Left lung (tissue), 4 donors: ENCODE measurements at regions not wholly inside any gene's neighbourhood (a gene's known extent, or its start where the extent isn't known, plus 50 kb on each side); places are given as distances from the start of the nearest gene placed in this dataset.

ENCODE experiments used
- ATAC-seq: fragments of 200-7000 bp; cut with Tn5 transposase; one replicate; pipeline ENCODE4 v1.9.1; 2020; ENCODE audit warnings: moderate library complexity
- DNase-seq, 4 donors: peaks; one replicate each; pipeline ENCODE4 v3.0.0-alpha.2; 2013 to 2020
- H3K27ac ChIP-seq, 2 donors: fragments of 200-600 bp; sonication (generic) in 1 of 2; one replicate each; pipeline versions ENCODE4 v1.5.0 to v1.8.0; 2020 to 2021
- H3K27me3 ChIP-seq, 2 donors: fragments of 200-600 bp; sonication (generic) in 1 of 2; one replicate each; pipeline versions ENCODE4 v1.5.0 to v1.8.0; 2020 to 2021
- H3K36me3 ChIP-seq, 2 donors: fragments of 200-600 bp; sonication (generic) in 1 of 2; one replicate each; pipeline versions ENCODE4 v1.5.0 to v1.8.0; 2020 to 2021
- H3K4me1 ChIP-seq, 2 donors: fragments of 200-600 bp; one replicate each; pipeline ENCODE4 v1.8.0; 2021
- H3K4me3 ChIP-seq, 2 donors: fragments of 200-600 bp; sonication (generic) in 1 of 2; one replicate each; pipeline versions ENCODE4 v1.5.0 to v1.8.0; 2020 to 2021; ENCODE audit warnings: mild to moderate bottlenecking in 1 of 2
- H3K9me3 ChIP-seq, 2 donors: fragments of 200-600 bp; sonication (generic) in 1 of 2; one replicate each; pipeline versions ENCODE4 v1.5.0 to v1.8.0; 2020 to 2021
- intact Hi-C, 2 donors: fragments of 100-400 bp; cut with DNase I; formaldehyde crosslinking; loops; one replicate each; pipeline versions ENCODE4 v1.11.2 to v1.14.2; 2022
- TF ChIP-seq, protein P1 (sequence below), 2 donors: fragments of 200-600 bp; sonication (generic) in 1 of 2; IDR thresholded peaks; one replicate each; pipeline versions ENCODE4 v1.5.0 to v1.8.0; 2021; ENCODE audit warnings: antibody characterized with exemption in 2 of 2
- donor health status: DM: no; HTN: yes; CAD: no.
- donor health status: DM: no; HTN: no; CAD: no.

DNA sequence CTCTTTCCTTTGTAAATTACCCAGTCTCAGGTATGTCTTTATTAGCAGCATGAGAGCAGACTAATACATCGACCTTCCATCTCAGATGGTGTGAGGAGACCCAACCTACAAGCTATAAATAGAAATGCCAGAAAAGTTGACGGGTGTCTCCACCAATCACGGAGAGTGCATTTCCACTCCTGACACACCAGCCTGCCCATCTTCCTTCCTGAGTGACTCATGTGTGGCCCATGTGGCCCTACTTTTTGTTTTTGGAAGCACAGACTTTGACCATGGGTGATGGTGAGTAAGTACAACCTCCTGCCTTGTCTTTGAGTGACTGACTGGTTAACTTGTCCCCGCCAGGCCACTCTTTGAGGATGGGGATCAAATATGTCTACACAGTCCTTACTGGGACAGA, 147.0 kb downstream of the OAT start:
- ATAC-seq (no peak), DNase-seq (no peak)
- peaks cover 0 to 3% of the 10 kb centered on the region in 2 donors for H3K4me1 ChIP-seq
- no peaks in the 10 kb centered on the region for H3K36me3 ChIP-seq
- peaks cover 0 to 28% of the 10 kb centered on the region in 2 donors for H3K9me3 ChIP-seq
- no peak overlapping the region for H3K27ac ChIP-seq
- H3K4me3 ChIP-seq = no peak overlapping the region
- intact Hi-C loops = no loop called here
- TF ChIP-seq, protein P1, sequence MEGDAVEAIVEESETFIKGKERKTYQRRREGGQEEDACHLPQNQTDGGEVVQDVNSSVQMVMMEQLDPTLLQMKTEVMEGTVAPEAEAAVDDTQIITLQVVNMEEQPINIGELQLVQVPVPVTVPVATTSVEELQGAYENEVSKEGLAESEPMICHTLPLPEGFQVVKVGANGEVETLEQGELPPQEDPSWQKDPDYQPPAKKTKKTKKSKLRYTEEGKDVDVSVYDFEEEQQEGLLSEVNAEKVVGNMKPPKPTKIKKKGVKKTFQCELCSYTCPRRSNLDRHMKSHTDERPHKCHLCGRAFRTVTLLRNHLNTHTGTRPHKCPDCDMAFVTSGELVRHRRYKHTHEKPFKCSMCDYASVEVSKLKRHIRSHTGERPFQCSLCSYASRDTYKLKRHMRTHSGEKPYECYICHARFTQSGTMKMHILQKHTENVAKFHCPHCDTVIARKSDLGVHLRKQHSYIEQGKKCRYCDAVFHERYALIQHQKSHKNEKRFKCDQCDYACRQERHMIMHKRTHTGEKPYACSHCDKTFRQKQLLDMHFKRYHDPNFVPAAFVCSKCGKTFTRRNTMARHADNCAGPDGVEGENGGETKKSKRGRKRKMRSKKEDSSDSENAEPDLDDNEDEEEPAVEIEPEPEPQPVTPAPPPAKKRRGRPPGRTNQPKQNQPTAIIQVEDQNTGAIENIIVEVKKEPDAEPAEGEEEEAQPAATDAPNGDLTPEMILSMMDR (IDR thresholded peaks at IDR 0.05) = no peak
- no peaks in the 10 kb centered on the region for H3K27me3 ChIP-seq

DNA sequence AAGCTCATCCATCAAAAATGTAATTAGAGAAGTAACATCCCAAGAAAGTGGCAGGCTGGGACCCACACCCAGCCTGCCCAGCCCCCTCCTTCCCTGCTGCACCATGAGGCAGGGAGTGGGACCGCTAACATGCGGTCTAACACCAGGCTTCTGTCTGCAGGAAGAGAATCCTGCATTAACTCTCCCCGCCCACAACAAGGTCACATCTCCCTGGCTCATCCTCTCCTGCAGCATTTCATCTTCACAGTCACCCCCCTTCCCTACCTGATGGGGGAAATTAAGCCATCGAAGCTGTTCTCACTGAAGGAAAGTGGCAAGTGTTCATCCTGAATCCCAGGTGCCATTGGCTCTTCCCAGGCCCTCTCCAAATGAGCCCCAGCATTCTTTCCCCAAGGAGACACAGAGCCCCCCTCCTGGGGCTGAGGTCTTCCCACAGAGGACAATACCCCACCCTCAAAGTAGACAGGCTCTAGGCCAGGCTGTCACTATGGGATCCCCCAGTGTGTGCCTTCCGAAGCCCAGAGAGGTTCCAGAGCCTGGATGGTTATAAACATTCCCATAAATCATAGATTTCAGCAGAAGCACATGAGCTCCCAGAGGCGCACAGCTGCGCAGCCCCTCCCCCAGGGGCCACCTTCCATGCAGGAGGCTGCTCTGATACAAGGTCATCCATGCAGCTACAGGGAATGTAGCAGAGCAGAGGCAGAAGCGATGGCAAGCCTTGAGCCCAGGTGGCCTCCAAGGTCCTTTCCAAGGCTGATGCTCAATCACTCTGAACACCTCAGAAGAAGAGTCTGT, 148.0 kb downstream of the OAT start:
- ATAC-seq = no peak
- Histone ChIP-seq H3K4me3 (no peak overlapping the region), H3K36me3 (no peaks in the 10 kb centered on the region), H3K27ac (no peak overlapping the region), H3K4me1 (peaks cover 0 to 12% of the 10 kb centered on the region in 2 donors), H3K9me3 (peaks cover 0 to 28% of the 10 kb centered on the region in 2 donors), H3K27me3 (no peaks in the 10 kb centered on the region)
- peak in 2 of 4 donors; percentile 0 to 30 for DNase-seq
- TF ChIP-seq, protein P1 (IDR thresholded peaks at IDR 0.05) = no peak
- intact Hi-C loops = no loop called here

DNA sequence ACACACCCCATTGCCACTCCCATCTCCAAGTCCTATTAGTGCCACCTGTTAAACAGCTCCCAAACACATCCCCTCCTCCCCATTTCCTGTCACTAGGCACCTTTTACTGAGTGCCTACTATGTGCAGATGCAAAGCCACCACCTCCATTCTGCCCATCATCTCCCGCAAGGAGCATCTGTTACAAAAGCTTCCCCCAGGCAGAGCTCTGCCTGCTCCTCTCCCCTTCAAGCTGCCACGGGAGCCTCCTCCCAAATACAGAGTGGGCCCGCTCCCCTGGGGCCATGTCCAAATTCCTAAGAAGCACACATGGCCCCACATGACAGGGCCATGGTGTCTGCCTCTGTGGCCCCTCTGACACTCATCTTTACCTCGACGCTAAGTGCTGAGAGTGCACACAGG, 149.7 kb downstream of the OAT start:
- ATAC-seq (no peak), DNase-seq (no peak)
- H3K4me1 ChIP-seq = peaks cover 0 to 12% of the 10 kb centered on the region in 2 donors
- no peak overlapping the region for H3K4me3 ChIP-seq
- no peak overlapping the region for H3K27ac ChIP-seq
- H3K36me3 ChIP-seq = no peaks in the 10 kb centered on the region
- no peaks in the 10 kb centered on the region for H3K27me3 ChIP-seq
- peaks cover 0 to 22% of the 10 kb centered on the region in 2 donors for H3K9me3 ChIP-seq
- TF ChIP-seq, protein P1 (IDR thresholded peaks at IDR 0.05) = no peak
- intact Hi-C loops = no loop called here

DNA sequence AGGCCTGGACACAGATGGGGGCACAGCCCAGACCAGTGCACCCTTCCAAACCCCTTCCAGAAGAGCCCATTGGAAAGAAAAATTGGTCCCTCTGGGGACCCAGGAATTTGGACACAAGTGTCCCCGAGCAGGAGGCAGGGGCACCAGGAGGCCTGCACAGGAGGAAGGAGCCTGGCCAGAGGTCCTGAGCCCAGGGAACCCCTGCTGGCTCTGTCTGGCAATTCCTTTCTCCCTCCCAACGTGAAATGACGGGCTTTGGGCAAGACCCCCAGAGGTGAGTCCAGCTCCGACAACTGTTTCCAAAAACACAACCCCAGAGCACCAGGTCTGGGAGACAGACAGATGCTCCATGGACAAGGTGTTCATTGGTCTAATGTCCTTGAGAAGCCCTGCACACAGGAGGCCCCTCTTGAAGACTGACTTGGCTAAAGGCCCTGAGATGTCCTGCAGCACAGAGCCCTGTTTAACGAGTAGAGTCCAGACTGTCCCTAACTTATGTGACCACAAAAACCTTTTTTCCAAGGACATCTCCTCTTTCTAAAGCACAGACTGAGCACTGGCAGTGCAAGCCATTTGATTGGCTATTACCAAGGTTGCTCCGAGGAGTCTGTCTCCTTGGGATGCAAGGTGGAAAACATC, 150.7 kb downstream of the OAT start:
- intact Hi-C loops = no loop called here
- ATAC-seq (no peak), DNase-seq (peak in 1 of 4 donors; percentile 45)

More for the DNA sequence above, 150.7 kb downstream of the OAT start:
- peaks cover 0 to 13% of the 10 kb centered on the region in 2 donors for H3K9me3 ChIP-seq
- no peaks in the 10 kb centered on the region for H3K27me3 ChIP-seq
- no peak overlapping the region for H3K27ac ChIP-seq
- peaks cover 0 to 12% of the 10 kb centered on the region in 2 donors for H3K4me1 ChIP-seq
- TF ChIP-seq, protein P1 (IDR thresholded peaks at IDR 0.05) = no peak
- H3K36me3 ChIP-seq = no peaks in the 10 kb centered on the region
- no peak overlapping the region for H3K4me3 ChIP-seq
